ENCODE measurements at regions not wholly inside any gene's neighbourhood (a gene's known extent, or its start where the extent isn't known, plus 50 kb on each side); places are given as distances from the start of the nearest gene placed in this dataset.
"Not testable (repeated sequence)": the region's sequence is repeated elsewhere in the genome, so short reads cannot be mapped to it uniquely, and the experiment has no call there.

DNA sequence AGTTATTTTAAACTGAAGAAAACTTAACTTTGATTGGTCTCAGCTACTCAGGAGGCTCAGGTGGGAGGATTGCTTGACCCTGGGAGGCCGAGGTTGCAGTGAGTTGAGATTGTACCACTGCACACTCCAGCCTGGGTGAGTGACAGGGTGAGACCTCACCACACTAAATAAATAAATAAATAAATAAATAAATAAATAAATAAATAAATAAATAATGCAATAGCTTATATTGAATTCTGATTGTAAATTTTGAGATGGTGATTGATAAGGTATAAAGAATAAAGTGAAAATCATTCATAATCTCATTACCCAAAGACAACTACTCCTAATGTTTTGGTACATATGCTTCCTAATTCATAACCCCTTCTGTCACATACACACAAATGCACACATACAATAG lies 58.1 kb downstream of the TUBA3C start:
- H3K36me3 ChIP-seq, result no peaks in the 10 kb centered on the region
- no peak for DNase-seq
- WGBS, 5 donors, result 61 to 87% (median 70%) methylated on average over 1 of the region's 1 CpG
- H3K27me3 ChIP-seq (replicated peaks in 1 of 7), result no peaks in the 10 kb centered on the region
- no peaks in the 10 kb centered on the region for H3K4me1 ChIP-seq
- TF ChIP-seq POLR2AphosphoS5 (IDR thresholded peaks at IDR 0.05), result no peak
- peaks cover 0 to 4% (median 0%) of the 10 kb centered on the region in 8 donors for H3K9me3 ChIP-seq
- no peak overlapping the region for H3K27ac ChIP-seq
- intact Hi-C loops (cut with DNase I; ENCODE audit: low total_unique reads), result no loop called here
- no peak overlapping the region for H3K4me3 ChIP-seq

DNA sequence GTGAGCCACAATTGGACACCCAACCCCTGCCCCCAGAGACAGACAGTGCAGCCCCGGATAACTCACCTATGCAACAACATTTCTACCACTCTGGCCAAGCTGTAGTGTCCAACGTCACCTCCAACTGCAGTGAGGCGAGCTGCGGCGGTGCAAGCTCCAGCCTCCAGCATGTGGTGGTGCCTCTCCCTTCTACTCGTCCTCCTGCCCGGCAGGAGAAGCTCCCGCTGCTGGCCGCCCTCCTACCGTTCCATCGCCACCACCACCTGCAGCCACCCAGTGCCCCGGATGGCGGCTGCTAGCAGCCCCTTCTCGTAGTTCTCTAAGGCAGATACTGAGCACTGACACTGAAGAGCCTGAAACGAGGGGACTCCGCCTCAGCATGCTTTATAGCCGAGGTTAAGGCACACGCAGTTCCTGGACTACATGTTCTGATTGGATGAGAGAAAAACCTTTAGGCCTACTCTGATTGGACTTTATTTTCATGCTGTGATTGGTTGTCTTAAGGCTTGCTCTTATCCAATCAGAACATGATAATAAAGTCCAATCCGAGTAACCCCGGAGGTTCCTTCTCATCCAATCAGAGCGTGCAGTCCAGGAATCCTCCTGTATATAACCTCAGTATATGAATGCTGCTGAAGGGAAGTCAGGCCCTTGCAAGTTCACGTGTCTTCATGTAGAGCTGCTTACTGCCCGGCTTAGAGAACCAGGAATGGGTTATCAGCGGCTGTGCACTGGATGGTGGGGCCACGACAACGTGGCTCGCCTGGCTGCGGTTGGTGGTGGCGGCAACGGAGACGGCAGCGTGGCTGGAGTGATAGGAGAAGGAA lies 63.5 kb downstream of the TUBA3C start:
- H3K27me3 ChIP-seq (replicated peaks in 1 of 7), result no peaks in the 10 kb centered on the region
- TF ChIP-seq POLR2AphosphoS5 (IDR thresholded peaks at IDR 0.05), result no peak
- TF ChIP-seq POLR2A (IDR thresholded peaks at IDR 0.05), result no peak
- TF ChIP-seq, protein P1, sequence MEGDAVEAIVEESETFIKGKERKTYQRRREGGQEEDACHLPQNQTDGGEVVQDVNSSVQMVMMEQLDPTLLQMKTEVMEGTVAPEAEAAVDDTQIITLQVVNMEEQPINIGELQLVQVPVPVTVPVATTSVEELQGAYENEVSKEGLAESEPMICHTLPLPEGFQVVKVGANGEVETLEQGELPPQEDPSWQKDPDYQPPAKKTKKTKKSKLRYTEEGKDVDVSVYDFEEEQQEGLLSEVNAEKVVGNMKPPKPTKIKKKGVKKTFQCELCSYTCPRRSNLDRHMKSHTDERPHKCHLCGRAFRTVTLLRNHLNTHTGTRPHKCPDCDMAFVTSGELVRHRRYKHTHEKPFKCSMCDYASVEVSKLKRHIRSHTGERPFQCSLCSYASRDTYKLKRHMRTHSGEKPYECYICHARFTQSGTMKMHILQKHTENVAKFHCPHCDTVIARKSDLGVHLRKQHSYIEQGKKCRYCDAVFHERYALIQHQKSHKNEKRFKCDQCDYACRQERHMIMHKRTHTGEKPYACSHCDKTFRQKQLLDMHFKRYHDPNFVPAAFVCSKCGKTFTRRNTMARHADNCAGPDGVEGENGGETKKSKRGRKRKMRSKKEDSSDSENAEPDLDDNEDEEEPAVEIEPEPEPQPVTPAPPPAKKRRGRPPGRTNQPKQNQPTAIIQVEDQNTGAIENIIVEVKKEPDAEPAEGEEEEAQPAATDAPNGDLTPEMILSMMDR (IDR thresholded peaks at IDR 0.05 in 8 of 11, conservative IDR thresholded peaks at IDR 0.05 in 3 of 11), result no peak
- H3K9me3 ChIP-seq, result peaks cover 0 to 15% (median 2%) of the 10 kb centered on the region in 8 donors
- H3K4me1 ChIP-seq, result no peaks in the 10 kb centered on the region
- H3K36me3 ChIP-seq, result no peaks in the 10 kb centered on the region
- DNase-seq, result no peak
- no peak overlapping the region for H3K4me3 ChIP-seq
- 88 to 93% (median 89%) methylated on average over 32 of the region's 32 CpGs for WGBS, 5 donors
- no peak overlapping the region for H3K27ac ChIP-seq
- intact Hi-C loops (cut with DNase I; ENCODE audit: low total_unique reads), result no loop called here

DNA sequence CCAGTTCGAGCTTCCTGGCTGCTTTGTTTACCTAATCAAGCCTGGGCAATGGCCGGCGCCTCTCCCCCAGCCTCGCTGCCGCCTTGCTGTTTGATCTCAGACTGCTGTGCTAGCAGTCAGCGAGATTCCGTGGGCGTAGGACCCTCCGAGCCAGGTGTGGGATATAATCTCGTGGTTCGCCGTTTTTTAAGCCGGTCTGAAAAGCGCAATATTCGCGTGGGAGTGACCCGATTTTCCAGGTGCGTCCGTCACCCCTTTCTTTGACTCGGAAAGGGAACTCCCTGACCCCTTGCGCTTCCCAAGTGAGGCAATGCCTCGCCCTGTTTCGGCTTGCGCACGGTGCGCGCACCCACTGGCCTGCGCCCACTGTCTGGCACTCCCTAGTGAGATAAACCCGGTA lies 72.4 kb downstream of the TUBA3C start:
- WGBS, 5 donors, result 45 to 71% (median 61%) methylated on average over 22 to 29 of the region's 29 CpGs
- H3K4me3 ChIP-seq; intact Hi-C loops (cut with DNase I; ENCODE audit: low total_unique reads): not testable (repeated sequence)

DNA sequence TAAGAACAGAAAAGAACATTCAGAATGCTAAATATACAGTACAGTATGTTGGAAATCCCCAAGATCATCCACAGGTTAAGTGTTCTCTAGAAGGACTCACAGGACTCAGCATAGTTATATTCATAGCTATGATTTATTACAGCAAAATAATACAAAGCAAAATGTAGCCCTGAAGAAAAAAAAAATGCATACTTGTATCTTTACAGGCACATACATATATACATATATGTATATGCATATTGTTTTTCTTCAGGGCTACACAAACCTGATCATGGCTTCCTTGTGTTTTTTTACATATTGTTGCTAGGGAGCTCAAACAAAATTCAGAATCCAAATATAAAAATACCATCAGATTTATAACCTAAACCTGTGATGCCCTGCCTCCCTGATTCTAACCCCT lies 78.5 kb downstream of the TUBA3C start:
- TF ChIP-seq POLR2A (IDR thresholded peaks at IDR 0.05) (no peak), POLR2AphosphoS5 (IDR thresholded peaks at IDR 0.05) (no peak)
- TF ChIP-seq, protein P1 (IDR thresholded peaks at IDR 0.05 in 8 of 11, conservative IDR thresholded peaks at IDR 0.05 in 3 of 11), result no peak
- H3K4me1 ChIP-seq, result no peaks in the 10 kb centered on the region
- no peaks in the 10 kb centered on the region for H3K27me3 ChIP-seq (replicated peaks in 1 of 7)
- DNase-seq, result no peak
- intact Hi-C loops (cut with DNase I; ENCODE audit: low total_unique reads), result no loop called here
- no peak overlapping the region for H3K4me3 ChIP-seq
- H3K27ac ChIP-seq, result no peak overlapping the region
- H3K9me3 ChIP-seq, result peaks cover 0 to 4% (median 0%) of the 10 kb centered on the region in 8 donors
- H3K36me3 ChIP-seq, result no peaks in the 10 kb centered on the region

More for the DNA sequence above, 72.4 kb downstream of the TUBA3C start:
- H3K36me3 ChIP-seq; DNase-seq; H3K4me1 ChIP-seq; H3K27me3 ChIP-seq (replicated peaks in 1 of 7); H3K9me3 ChIP-seq; H3K27ac ChIP-seq: not testable (repeated sequence)

DNA sequence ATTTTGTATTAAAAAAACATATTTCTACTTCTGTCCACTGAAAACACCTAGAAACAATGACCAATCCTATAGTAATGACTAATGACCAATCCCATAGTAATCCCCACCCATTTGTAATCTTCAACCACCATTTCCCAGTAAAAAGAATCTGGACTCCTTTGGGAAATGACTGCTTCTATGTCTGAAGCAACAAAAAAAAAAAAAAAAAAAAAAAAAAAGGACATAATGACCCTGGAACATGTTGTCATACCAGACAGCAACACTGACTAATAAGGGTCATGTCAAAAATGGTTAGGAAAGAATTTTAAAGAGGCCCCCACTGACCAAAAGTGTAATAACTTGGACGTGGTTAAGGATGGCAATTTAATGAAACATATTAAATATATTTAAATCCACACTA lies 88.3 kb downstream of the TUBA3C start:
- Histone ChIP-seq H3K36me3 (no peaks in the 10 kb centered on the region), H3K27ac (no peak overlapping the region), H3K27me3 (replicated peaks in 1 of 7) (no peaks in the 10 kb centered on the region), H3K4me1 (no peaks in the 10 kb centered on the region), H3K9me3 (no peaks in the 10 kb centered on the region), H3K4me3 (no peak overlapping the region)
- no peak for DNase-seq
- 29 to 49% (median 37%) methylated on average over 1 of the region's 1 CpG for WGBS, 5 donors
- no peak for TF ChIP-seq POLR2A (IDR thresholded peaks at IDR 0.05)
- TF ChIP-seq, protein P1 (IDR thresholded peaks at IDR 0.05 in 8 of 11, conservative IDR thresholded peaks at IDR 0.05 in 3 of 11), result no peak
- no peak for TF ChIP-seq POLR2AphosphoS5 (IDR thresholded peaks at IDR 0.05)
- intact Hi-C loops (cut with DNase I; ENCODE audit: low total_unique reads), result no loop called here
